Right cardiac atrium (tissue), 5 donors: ENCODE measurements at regions not wholly inside any gene's neighbourhood (a gene's known extent, or its start where the extent isn't known, plus 50 kb on each side); places are given as distances from the start of the nearest gene placed in this dataset.

ENCODE experiments used
- ATAC-seq, 2 donors: fragments of 200-7000 bp; cut with Tn5 transposase; one replicate each; pipeline versions ENCODE4 v1.8.0 to v1.9.1; 2020; ENCODE audit warnings: moderate library complexity in 2 of 2, mild to moderate bottlenecking in 1 of 2
- DNase-seq, 3 donors: peaks; one replicate each; pipeline ENCODE4 v3.0.0-alpha.2; 2020
- H3K27ac ChIP-seq: one replicate; pipeline ENCODE4 v1.5.1; 2013; ENCODE audit warnings: mild to moderate bottlenecking, low read length, control low read depth, moderate library complexity
- H3K27me3 ChIP-seq: one replicate; pipeline ENCODE4 v1.6.1; 2013; ENCODE audit not compliant: control insufficient read depth, insufficient read depth
- H3K4me1 ChIP-seq: one replicate; pipeline ENCODE4 v1.6.1; 2013; ENCODE audit warnings: low read length; ENCODE audit not compliant: control insufficient read depth, insufficient read depth
- H3K4me3 ChIP-seq: one replicate; pipeline ENCODE4 v1.5.1; 2013; ENCODE audit warnings: low read length, control low read depth
- H3K9me3 ChIP-seq: one replicate; pipeline ENCODE4 v1.6.1; 2013; ENCODE audit warnings: low read length; ENCODE audit not compliant: control insufficient read depth
- WGBS: extraction: QIAGEN DNeasy Blood & Tissue Kit; methylation state at CpG from one replicate; pipeline ENCODE4 v1.1.7; 2013; 5-methylcytosine and 5-hydroxymethylcytosine counted together
- intact Hi-C, 4 donors: fragments of 100-400 bp; cut with DNase I; formaldehyde crosslinking; loops; one replicate each; pipeline versions ENCODE4 v1.11.0 to v1.14.0; 2022 to 2023
- donor health status: healthy with polysubstance abuse.
- donor health status: DM: no; HTN: yes; CAD: no.
- donor health status: DM: no; HTN: no; CAD: no.
- donor health status: DM: no; HTN: yes; CAD: no; lungs with severe emphysema.
- donor health status: DM: yes; HTN: yes; CAD: no.

- DNase-seq (no peak), ATAC-seq (no peak)
Measured at GRCh38 chr6:1485678-1486077, 96.3 kb downstream of the FOXF2 start.

DNA sequence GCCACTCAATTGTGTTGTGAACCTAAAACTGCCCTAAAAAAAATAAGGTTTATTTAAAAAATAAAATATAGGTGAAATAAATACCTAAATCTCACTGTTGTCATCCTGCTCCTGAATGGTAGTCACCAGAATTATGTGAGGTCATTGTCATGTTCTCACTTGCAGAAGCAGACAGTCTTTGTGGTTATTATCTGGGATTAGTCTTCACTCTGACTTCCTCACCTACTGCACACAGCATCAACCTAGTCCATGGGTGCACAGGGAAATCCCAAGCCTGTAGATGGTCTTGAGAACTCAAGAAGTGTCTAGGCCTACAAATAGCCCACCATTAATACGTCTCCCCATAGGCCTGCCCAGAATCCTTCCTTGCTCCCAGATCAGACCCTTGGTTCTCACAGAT lies 97.0 kb downstream of the FOXF2 start:
- DNase-seq (no peak), ATAC-seq (no peak)
- Histone ChIP-seq H3K27ac (no peak overlapping the region), H3K4me1 (no peaks in the 10 kb centered on the region), H3K4me3 (no peak overlapping the region), H3K27me3 (no peaks in the 10 kb centered on the region), H3K9me3 (no peaks in the 10 kb centered on the region)
- intact Hi-C loops: no loop called here
- 83% methylated on average over 1 of the region's 1 CpG for WGBS

More at GRCh38 chr6:1485678-1486077, 96.3 kb downstream of the FOXF2 start:
- Histone ChIP-seq H3K9me3 (no peaks in the 10 kb centered on the region), H3K27me3 (no peaks in the 10 kb centered on the region), H3K4me1 (no peaks in the 10 kb centered on the region), H3K4me3 (no peak overlapping the region), H3K27ac (no peak overlapping the region)
- intact Hi-C loops: no loop called here
- 84% methylated on average over 5 of the region's 5 CpGs for WGBS

GRCh38 chr6:1487239-1487638 lies 97.9 kb downstream of the FOXF2 start:
- no peaks in the 10 kb centered on the region for H3K4me1 ChIP-seq
- no peak overlapping the region for H3K27ac ChIP-seq
- DNase-seq (no peak), ATAC-seq (no peak)
- no peaks in the 10 kb centered on the region for H3K27me3 ChIP-seq
- no peaks in the 10 kb centered on the region for H3K9me3 ChIP-seq
- intact Hi-C loops: no loop called here
- 58% methylated on average over 4 of the region's 4 CpGs for WGBS
- no peak overlapping the region for H3K4me3 ChIP-seq

DNA sequence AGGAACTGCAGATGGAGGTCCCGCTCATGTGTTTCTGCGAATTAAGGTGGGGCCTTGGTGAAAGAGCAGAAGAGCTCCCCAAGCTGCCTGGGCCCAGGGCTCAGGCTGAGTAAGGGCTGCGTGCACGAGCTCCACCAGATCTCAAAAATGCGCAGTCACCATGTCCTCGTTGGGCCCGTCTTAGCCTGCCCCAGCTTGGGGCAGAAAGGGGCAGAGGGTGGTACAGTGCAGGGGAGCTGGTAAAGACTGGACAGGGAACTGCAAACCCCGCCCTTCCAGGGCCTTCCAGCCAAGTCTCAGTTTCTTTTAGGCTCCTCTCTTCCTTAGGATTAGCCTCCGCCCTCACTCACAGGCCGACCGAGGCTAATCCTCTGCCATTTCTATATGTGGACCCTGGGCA lies 101.6 kb downstream of the FOXF2 start:
- intact Hi-C loops: no loop called here
- Histone ChIP-seq H3K9me3 (no peaks in the 10 kb centered on the region), H3K4me3 (no peak overlapping the region), H3K4me1 (no peaks in the 10 kb centered on the region), H3K27me3 (no peaks in the 10 kb centered on the region), H3K27ac (no peak overlapping the region)
- ATAC-seq (no peak), DNase-seq (no peak)
- WGBS: 94% methylated on average over 11 of the region's 11 CpGs

GRCh38 chr6:1491591-1492319 lies 102.4 kb downstream of the FOXF2 start:
- Histone ChIP-seq H3K27ac (no peak overlapping the region), H3K27me3 (no peaks in the 10 kb centered on the region), H3K4me1 (no peaks in the 10 kb centered on the region), H3K4me3 (no peak overlapping the region), H3K9me3 (no peaks in the 10 kb centered on the region)
- intact Hi-C loops: no loop called here
- WGBS: 60% methylated on average over 10 of the region's 10 CpGs
- DNase-seq: no peak
- ATAC-seq: no peak

GRCh38 chr6:1494671-1495070 lies 105.3 kb downstream of the FOXF2 start:
- intact Hi-C loops: no loop called here
- ATAC-seq (no peak), DNase-seq (no peak)
- H3K4me3 ChIP-seq: no peak overlapping the region
- H3K27me3 ChIP-seq: no peaks in the 10 kb centered on the region
- no peak overlapping the region for H3K27ac ChIP-seq
- no peaks in the 10 kb centered on the region for H3K4me1 ChIP-seq
- 85% methylated on average over 9 of the region's 9 CpGs for WGBS
- H3K9me3 ChIP-seq: no peaks in the 10 kb centered on the region

DNA sequence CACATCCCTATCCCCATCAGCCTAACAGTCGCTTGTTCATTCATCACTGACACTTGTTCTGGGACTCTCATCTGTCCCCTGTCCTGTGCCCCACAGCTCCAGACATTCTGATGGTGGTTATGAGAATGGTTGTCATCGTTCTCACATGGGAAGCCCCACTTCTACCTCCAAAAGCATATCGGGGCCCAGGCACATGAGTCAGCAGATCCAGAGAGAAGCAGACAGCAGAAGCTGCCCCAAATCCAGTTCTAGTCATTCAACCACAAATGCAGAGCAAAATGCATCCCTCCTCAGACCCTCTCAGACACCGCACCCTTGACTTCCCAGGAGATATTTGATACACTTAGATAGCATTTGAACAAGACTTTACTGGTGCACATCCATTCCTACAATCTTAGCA lies 106.0 kb downstream of the FOXF2 start:
- H3K27ac ChIP-seq: no peak overlapping the region
- DNase-seq: no peak
- no peaks in the 10 kb centered on the region for H3K4me1 ChIP-seq
- H3K27me3 ChIP-seq: no peaks in the 10 kb centered on the region
- H3K4me3 ChIP-seq: no peak overlapping the region
- no peaks in the 10 kb centered on the region for H3K9me3 ChIP-seq
- intact Hi-C loops: no loop called here
- ATAC-seq: no peak
- WGBS: 86% methylated on average over 4 of the region's 4 CpGs

DNA sequence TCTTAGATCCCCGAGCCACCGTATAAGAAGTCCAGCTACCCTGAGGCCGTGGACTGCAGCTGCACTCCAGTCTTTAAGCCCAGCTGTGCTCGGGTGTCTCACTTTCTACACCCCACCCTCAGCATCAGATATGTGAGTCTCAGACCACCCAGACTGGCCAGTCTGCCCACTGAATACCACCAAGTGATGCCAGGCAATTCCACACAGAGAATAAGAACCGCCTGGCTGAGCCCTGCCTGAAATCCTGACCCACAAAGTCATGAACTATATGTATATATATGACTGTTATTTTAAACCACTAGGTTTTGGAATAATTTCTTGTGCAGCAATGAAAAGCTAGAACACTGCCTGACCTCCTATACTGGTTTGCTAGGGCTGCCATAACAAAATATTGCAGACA lies 106.7 kb downstream of the FOXF2 start:
- Histone ChIP-seq H3K9me3 (no peaks in the 10 kb centered on the region), H3K27ac (no peak overlapping the region), H3K4me3 (no peak overlapping the region), H3K27me3 (no peaks in the 10 kb centered on the region), H3K4me1 (no peaks in the 10 kb centered on the region)
- ATAC-seq (no peak), DNase-seq (no peak)
- intact Hi-C loops: no loop called here
- 87% methylated on average over 5 of the region's 5 CpGs for WGBS

DNA sequence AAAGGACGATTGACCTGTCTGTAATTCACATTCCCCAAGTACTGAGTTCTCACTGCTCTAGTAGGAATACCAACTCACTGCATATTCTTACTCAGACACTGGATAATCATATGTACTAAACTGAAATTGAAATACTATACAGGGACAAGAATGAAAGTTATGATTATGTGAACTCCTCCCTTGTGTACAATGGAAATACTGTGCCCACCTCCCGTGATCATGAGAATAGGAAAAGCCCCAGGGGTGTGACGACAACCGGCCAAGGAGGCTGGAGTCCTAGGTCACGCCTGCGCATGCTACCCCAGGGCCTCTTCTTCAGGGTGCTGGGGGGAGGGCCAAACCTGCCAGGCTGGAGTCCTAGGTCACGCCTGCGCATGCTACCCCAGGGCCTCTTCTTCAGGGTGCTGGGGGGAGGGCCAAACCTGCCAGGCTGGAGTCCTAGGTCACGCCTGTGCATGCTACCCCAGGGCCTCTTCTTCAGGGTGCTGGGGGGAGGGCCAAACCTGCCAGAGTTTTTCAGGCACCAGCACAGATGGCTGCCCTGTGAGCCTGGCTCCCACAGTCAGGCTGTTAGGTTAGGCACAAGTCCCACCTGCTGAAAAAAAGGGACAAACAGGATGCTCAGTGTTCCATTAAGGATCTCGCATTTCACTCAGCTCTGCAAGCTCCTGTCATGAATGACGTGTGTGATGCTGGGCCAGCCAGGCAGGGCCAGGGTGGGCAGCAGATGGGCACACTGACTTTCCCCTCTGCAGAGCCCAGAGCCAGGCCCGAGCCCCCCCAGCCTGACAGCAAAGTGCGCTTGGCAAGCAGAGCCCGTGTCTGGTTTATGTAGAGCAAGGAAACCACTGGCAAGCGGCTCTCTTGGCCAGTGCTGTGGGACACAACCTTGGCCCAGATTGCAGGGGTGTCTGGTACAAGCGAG lies 107.7 kb downstream of the FOXF2 start:
- Histone ChIP-seq H3K9me3 (no peaks in the 10 kb centered on the region), H3K27me3 (no peaks in the 10 kb centered on the region), H3K4me3 (no peak overlapping the region), H3K27ac (no peak overlapping the region), H3K4me1 (no peaks in the 10 kb centered on the region)
- ATAC-seq (peak in 1 of 2 donors; percentile 10), DNase-seq (peak in 1 of 3 donors; percentile 64)
- intact Hi-C loops: no loop called here
- 72% methylated on average over 16 of the region's 16 CpGs for WGBS

DNA sequence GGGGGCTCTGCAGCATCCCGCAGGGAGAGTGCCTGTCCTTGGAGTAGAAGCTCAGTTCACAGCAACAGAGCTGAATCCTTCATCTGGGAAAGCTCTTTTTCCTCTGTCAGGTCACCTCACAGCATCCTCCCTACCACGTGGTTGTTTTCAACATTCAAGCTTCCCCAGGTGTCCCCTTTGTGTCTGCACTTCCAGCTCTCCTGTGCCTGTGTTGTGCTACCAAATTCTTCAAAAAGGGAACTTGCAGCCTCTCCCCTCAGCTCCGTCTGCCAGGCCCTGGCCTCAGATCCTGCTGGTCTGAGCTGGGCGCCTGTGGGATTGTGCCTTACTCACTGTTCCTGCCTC lies 108.4 kb downstream of the FOXF2 start:
- no peaks in the 10 kb centered on the region for H3K9me3 ChIP-seq
- ATAC-seq (no peak), DNase-seq (no peak)
- no peak overlapping the region for H3K4me3 ChIP-seq
- no peak overlapping the region for H3K27ac ChIP-seq
- 53% methylated on average over 4 of the region's 4 CpGs for WGBS
- no peaks in the 10 kb centered on the region for H3K27me3 ChIP-seq
- H3K4me1 ChIP-seq: no peaks in the 10 kb centered on the region
- intact Hi-C loops: no loop called here

DNA sequence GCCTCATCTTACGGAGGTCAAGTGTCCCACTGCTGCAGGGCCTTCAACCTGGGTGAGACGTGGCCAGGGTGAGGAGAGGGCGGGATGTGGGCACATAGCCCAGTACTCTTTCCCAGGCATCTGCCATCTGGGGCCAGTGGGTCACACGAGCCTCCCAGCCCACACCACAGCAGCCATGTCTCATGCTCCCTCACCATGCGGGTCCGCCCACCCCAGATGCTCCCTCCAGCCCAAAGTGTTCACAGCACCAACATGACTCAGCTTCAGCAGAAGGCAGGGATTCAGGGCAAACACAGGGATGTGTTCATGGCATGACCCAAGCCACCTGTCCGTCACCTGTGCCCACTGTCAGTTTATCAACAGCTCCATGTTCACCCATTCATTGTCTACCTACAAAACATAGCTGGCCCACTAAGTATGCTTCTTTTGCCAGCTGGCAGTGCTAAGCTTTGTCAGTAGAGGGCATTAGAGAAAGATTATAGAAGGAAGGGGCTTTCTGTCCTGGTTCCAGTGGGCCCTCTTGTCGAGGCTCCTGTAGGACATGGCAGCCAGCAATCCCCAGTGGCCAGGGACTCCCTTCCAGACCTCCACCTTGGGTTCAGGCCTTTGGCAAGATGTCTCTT lies 109.2 kb downstream of the FOXF2 start:
- no peak for ATAC-seq
- no peak for DNase-seq
- Histone ChIP-seq H3K4me3 (no peak overlapping the region), H3K27me3 (no peaks in the 10 kb centered on the region), H3K4me1 (no peaks in the 10 kb centered on the region), H3K9me3 (no peaks in the 10 kb centered on the region), H3K27ac (no peak overlapping the region)
- 82% methylated on average over 8 of the region's 8 CpGs for WGBS
- intact Hi-C loops: no loop called here
